H7 (cell line): ENCODE measurements at regions not wholly inside any gene's neighbourhood (a gene's known extent, or its start where the extent isn't known, plus 50 kb on each side); places are given as distances from the start of the nearest gene placed in this dataset.

Experiments
- DNase-seq: peaks from one replicate; pipeline ENCODE4 v3.0.0; 2012
- H3K27me3 ChIP-seq: 2 replicates; pipeline ENCODE4 v1.6.0; 2011; ENCODE audit warnings: mild to moderate bottlenecking, low read length; ENCODE audit not compliant: control insufficient read depth, insufficient read depth
- H3K36me3 ChIP-seq: replicated peaks from 2 replicates; pipeline ENCODE4 v1.5.1; 2011; ENCODE audit warnings: low read length; ENCODE audit not compliant: control insufficient read depth, insufficient read depth
- H3K4me3 ChIP-seq: 2 replicates; pipeline ENCODE4 v1.5.1; 2011; ENCODE audit warnings: low read depth, mild to moderate bottlenecking, control low read depth, low read length, moderate library complexity; ENCODE audit not compliant: insufficient read depth

DNA sequence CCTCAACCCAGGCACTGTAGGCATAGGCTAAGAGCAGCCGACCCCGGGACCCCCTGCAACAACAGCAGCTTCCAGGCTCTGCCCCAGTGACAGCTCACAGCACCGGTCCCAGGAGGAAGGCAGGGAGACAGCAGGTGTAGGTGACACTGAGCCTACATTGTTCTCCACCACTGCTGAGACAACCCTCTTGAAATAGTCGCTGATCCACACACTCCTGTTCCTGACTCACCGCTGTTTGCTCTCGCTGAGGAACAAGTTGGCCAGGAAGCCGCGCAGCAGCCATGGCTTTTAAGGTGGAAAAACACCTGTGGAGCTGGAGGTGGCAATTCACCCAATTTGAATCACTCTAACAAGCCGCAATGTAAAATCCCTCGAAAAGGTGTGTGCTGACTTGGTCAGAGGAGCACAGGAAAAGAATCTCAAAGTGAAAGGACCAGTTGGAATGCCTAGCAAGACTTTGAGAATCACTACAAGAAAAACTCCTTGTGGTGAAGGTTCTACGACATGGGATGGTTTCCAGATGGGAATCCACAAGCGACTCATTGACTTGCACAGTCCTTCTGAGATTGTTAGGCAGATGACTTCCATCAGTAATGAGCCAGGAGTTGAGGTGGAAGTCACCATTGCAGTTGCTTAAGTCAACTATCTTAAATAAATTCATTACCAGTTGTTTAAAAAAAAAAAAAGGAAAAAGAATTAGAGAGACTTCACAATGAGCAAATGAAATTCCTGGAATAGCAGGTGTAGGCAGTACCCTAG, 167.5 kb downstream of the ARL4C start:
- no peak overlapping the region for H3K4me3 ChIP-seq
- H3K27me3 ChIP-seq, result no peaks in the 10 kb centered on the region
- DNase-seq, result no peak
- H3K36me3 ChIP-seq, result no peaks in the 10 kb centered on the region

DNA sequence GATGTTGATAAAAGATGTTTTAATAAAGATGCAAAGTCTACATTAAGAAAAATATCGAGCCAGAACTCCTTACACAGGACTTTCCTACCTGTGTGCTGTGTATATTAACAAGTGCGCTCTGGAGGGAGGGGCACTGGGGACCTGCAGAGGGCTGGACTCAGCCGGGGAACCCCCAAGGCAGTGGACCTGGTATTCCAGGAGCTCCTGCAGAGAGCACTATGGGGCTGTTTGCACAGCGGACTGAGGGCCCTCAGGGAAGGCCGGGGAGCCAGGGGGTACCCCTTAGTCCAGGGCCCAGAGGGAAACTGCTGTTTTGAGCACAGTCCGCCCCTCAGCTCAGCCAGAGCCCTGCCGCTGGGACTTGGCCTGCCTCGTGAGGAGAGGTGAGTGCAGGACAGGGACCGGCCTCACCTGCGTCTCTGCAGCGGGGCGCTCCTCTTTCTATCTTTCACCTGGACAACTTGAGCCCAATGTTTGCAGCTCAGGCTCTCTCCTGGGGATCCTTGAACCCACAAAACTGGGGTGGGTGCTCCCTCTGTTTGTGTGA, 168.4 kb downstream of the ARL4C start:
- peak; percentile 30 for DNase-seq
- Histone ChIP-seq H3K36me3 (no peaks in the 10 kb centered on the region), H3K27me3 (no peaks in the 10 kb centered on the region), H3K4me3 (no peak overlapping the region)

DNA sequence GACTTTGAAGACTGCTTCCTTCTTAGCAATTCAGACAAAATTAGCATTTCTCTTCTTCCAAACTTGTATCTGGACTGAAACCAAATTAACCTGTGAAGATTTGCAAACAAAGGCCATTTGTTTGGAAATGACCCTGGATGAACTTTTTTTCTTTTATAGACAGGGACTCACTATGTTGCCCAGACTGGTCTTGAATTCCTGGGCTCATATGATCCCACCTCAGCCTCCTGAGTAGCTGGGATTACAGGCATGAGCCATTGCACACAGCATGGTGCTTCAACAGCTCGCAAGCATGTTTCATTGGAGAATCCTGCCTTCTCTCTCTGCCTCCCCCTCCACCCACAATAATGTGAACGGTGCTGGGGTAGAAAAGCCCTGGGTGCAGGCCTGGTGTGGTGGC, 170.2 kb downstream of the ARL4C start:
- Histone ChIP-seq H3K36me3 (no peaks in the 10 kb centered on the region), H3K27me3 (no peaks in the 10 kb centered on the region), H3K4me3 (no peak overlapping the region)
- no peak for DNase-seq

DNA sequence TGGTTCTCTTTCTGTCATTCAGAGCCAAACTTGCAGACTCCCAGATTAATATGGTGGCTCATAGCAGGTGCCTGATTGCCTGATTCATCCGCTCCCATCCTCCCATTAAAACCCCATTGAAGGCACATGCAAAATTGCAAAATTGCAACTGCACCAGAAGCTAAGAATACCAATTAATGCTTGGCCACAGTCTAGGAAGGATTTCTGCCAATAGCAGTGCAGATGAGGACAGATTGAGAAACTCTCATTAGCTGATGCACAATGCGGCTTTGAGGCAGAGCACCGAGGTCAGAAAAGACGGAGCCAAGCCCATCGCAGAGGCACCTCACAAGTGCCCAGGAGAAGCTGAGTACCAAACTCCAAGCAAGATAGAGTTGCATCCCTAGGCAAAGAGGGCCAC, 172.8 kb downstream of the ARL4C start:
- H3K4me3 ChIP-seq, result no peak overlapping the region

DNA sequence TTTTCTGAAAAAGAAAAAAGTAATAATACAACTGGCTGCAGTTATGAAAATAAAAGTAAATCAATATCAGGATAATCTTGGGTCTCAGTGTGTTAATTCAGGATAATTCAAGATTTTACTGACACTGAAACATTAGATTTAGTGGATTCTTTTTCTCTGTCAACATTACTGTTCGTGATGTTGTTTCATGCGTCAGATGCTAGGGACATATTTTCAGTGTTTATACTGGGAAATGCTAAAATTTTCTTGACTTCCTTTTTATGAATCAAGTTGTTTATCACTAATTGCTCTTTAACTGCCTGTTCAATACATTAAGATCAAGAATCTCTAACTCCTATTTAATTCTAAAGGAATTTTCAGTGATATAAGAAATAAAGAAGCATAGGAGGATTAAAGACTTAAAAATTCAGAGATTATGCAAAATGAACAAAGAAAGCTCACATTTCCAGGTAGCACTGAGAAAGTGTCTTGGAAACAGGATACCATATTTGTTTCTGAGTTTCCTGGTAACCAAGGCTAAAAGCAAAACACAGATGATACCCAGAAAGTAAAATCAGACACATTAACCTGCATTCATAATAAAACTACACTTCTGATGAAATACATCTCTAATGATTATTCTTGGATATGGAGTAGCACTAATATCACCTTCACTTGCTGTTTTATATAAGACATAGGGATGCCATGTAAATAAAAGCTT, 174.0 kb downstream of the ARL4C start:
- DNase-seq, result no peak
- Histone ChIP-seq H3K4me3 (no peak overlapping the region), H3K36me3 (no peaks in the 10 kb centered on the region), H3K27me3 (no peaks in the 10 kb centered on the region)

More for the DNA sequence above, 172.8 kb downstream of the ARL4C start:
- H3K27me3 ChIP-seq, result no peaks in the 10 kb centered on the region
- DNase-seq, result no peak
- no peaks in the 10 kb centered on the region for H3K36me3 ChIP-seq

DNA sequence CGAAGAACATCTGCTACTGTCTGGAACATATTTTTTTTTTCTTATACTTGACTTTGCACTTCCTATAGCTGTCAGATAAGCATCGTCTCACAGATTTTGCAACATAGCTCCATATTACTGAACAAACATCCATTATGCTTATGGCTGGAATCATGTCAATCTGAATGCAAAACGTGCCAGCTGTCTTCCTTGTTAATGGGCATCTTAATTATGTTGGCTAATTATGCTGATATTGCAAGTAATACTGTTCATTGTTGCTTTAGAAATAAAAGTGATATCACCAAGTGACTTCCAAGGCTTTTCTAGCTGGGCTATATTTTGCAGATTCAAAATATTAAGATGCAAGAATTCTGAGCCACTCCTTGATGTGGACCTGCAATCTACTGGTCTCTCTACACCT, 176.8 kb downstream of the ARL4C start:
- no peak for DNase-seq
- Histone ChIP-seq H3K27me3 (no peaks in the 10 kb centered on the region), H3K36me3 (no peaks in the 10 kb centered on the region), H3K4me3 (no peak overlapping the region)

DNA sequence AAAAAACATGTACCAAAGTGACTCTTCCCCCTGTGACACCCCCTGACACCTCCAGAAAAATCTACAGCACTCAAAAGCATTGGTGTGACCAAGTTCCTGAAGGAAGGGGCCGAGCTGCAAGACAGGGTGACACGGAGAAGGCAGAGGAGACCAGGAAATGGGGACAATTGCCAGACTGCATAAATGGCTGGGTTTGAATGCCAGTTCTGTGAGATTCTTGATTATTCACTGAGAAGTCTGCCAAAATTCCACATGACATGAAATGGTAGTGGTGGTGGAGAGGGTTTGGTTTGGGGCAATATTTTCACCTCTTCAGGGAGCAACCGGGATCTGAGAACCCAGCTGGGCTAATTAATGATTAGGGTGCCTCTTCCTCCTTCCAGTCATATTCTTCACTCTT, 178.5 kb downstream of the ARL4C start:
- H3K36me3 ChIP-seq, result no peaks in the 10 kb centered on the region
- no peaks in the 10 kb centered on the region for H3K27me3 ChIP-seq
- DNase-seq, result no peak
- H3K4me3 ChIP-seq, result no peak overlapping the region

DNA sequence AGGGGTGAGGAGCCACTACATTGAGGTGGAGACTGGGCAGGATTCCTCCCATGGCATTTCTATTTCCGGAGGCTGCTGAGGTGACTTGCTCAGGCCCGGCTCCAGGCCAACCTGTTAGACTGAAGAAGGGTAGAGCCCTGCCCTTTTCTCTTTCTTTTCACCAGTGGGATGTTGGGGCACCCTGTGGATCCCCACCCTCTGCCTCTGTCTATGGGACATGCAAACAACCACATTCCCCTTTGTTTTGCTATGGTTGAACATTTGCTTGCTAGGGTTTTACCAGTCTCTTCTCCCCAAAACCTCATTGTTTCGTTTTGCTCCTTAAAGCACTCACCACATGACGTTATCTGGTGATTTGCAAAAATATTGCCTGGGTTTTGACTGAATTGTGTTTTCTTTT, 183.3 kb downstream of the ARL4C start:
- H3K36me3 ChIP-seq, result no peaks in the 10 kb centered on the region
- H3K4me3 ChIP-seq, result no peak overlapping the region
- no peaks in the 10 kb centered on the region for H3K27me3 ChIP-seq
- no peak for DNase-seq

DNA sequence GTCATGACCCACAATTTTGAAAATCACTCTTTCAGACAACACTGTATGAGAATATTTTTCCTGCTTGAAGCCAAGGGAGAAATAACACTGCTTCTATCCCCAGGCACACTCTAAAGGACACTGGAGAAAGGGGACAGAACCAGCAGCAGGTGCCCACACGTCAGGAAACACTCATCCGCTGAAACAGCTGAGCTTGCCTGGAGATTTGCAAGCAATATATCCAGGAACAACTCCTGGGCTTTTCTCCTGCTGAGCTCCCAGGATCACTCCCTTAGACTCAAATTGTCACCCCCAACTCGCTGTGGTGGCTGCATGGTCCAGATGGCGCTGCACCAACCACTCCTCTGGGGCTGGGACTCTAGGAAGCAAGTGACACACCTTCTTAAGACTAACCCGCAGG, 186.7 kb downstream of the ARL4C start:
- Histone ChIP-seq H3K27me3 (no peaks in the 10 kb centered on the region), H3K4me3 (no peak overlapping the region), H3K36me3 (no peaks in the 10 kb centered on the region)
- DNase-seq, result no peak

DNA sequence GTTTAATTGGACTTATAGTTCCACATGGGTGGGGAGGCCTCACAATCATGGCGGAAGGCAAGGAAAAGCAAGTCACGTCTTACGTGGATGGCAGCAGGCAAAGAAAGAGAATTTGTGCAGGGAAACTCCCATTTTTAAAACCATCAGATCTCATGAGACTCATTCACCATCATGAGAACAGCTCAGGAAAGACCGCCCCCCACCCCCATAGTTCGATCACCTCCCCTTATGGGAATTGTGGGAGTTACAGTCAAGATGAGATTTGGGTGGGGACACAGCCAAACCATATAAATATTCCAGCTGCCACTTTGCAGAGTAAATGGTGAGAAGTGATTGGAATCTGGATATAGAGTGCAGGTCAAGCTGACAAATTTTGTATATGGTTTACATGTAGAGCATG, 187.4 kb downstream of the ARL4C start:
- no peak for DNase-seq
- Histone ChIP-seq H3K36me3 (no peaks in the 10 kb centered on the region), H3K4me3 (no peak overlapping the region), H3K27me3 (no peaks in the 10 kb centered on the region)

DNA sequence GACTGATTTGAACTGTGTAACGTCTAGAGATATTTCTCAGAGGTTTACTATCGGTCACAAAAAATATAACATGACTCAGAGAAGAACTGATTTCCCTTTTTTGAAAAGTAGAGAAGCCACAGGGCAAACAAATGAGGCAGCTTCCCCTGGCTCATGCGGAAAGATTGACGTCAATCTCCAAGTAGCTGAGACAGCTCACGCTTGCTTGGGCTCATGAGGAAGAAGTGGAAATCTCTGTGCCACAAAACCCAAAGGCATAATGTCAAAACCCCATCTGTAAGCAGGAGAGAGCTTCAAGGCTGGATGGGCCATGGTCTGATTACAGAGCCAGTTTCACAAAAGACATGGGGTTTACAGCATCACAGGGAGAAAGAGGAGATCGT, 188.1 kb downstream of the ARL4C start:
- no peaks in the 10 kb centered on the region for H3K27me3 ChIP-seq

DNA sequence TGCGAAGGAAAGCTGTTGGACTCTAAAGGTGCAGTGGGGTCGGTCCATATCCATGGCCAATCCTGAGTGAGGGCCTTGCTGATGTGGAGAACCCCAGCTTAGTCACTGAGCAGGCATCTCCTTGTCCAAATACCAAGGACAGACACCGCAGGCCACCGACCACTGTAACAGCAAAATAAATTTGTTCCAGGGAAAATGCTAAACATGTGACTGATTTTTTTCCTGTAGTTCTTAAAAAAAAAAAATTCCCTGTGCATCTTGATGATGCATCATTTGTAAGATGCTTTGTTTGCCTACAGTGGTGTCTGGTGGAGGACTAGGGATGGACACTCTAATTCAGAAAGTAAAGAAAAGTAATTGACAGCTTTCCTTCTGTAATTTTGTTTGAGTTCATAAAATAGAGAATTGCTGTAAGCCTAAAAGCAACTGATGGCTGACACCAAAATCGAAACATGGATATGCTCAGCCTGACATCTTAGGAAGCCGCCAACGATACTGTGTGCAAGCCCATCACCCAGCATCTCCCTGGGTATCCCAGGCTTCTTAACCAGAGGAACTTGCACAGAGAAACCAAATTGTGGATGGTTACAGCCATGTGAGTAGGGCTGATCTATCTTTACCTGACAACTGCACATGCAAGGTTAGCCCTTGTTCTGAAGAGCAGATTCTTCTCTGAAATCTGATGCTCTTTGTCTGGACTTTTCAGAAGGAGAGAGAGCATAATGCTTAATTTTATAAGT, 188.6 kb downstream of the ARL4C start:
- Histone ChIP-seq H3K27me3 (no peaks in the 10 kb centered on the region), H3K4me3 (no peak overlapping the region), H3K36me3 (no peaks in the 10 kb centered on the region)
- no peak for DNase-seq

More for the DNA sequence above, 188.1 kb downstream of the ARL4C start:
- DNase-seq, result no peak
- Histone ChIP-seq H3K4me3 (no peak overlapping the region), H3K36me3 (no peaks in the 10 kb centered on the region)

DNA sequence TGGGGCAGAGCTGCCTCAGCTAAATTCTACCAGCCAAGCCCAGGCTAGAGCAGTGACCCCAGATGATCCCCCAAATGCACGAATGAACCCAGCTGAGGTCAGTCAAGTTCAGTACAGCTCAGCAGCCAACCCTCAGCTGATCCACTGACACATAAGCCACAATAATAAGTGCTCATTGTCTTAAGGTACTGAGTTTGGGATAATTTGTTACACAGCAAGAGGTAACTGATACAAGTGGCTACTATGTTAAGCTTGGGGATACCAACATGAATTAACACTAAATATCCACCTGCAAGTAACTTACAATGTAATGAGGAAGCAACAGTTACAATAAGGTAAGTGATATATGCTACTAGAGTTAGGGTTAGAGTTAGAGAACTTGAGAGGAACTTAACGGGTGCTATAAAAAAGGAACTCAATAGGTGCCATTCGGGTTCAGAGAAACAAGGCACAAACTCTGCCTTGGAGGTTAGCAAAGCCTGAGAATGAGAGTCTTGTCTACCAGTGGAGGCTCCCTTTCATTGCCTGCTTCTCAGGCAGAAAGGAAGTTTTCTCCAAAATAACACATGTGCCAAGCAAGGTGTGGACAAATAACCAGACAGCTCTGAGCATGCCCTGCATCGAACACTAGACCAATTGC, 189.4 kb downstream of the ARL4C start:
- Histone ChIP-seq H3K36me3 (no peaks in the 10 kb centered on the region), H3K27me3 (no peaks in the 10 kb centered on the region), H3K4me3 (no peak overlapping the region)
- DNase-seq, result no peak

DNA sequence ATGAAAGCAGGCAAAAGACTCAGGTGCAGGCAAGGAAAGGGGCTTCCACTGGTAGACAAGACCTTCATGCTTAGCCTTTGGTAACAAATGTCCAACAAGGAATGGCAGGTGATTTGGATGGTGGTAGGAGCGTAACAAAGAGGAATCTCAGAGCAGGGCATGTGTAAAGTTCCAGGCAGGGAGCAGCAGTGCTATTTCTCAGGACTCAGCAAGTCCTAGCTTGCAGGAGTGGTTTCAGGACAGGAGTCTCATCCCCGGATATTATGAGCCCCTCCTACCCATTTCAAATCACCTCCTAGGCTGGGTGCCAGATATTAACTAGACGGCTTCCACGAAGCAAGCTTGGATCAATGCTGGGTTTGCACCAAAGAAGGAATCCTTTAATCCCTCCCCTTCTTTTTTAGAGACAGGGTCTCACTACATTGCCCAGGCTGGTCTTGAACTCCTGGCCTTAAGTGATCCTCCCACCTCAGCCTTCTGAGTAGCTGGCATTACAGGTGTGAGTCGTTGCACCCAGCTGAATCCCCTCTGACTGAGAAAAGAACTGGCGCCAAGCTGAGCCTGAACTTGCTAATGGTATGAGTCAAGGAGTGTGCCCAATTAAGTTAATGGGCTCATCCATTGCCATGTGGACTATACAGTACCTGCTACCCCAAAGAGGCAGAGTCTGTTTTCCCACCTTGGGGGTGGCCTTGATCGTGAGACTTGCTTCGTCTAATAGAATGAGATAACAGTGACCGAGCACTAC, 190.3 kb downstream of the ARL4C start:
- H3K27me3 ChIP-seq, result no peaks in the 10 kb centered on the region
- DNase-seq, result no peak
- H3K36me3 ChIP-seq, result no peaks in the 10 kb centered on the region
- H3K4me3 ChIP-seq, result no peak overlapping the region
